Panc1 (cell line): ENCODE measurements at regions not wholly inside any gene's neighbourhood (a gene's known extent, or its start where the extent isn't known, plus 50 kb on each side); places are given as distances from the start of the nearest gene placed in this dataset.

Experiments used
- ATAC-seq: fragments of 200-7000 bp; cut with Tn5 transposase; 2 replicates; pipeline ENCODE4 v1.9.1; 2020; ENCODE audit warnings: mild to moderate bottlenecking, moderate library complexity
- BruUV-seq: library from RNA; stranded (reverse); fragments of 400-500 nt; replicated peaks from 2 replicates; lab custom pipeline; 2021; lab: Mats Ljungman, UMichigan
- CTCF ChIA-PET: fragments of 300-600 bp; sonication (Branson Sonifier 250); formaldehyde crosslinking; loops from one replicate; lab custom pipeline; 2022; ENCODE audit warnings: antibody characterized with exemption; lab: Charles Lee
- POLR2A ChIA-PET: fragments of 300-600 bp; sonication (Branson Sonifier 250); formaldehyde crosslinking; loops from one replicate; lab custom pipeline; 2022; ENCODE audit warnings: antibody characterized with exemption; lab: Charles Lee
- DNase-seq: peaks from one replicate; pipeline ENCODE4 v3.0.0-alpha.2; 2010; ENCODE audit warnings: low read depth, low spot score
- H3K27ac ChIP-seq: 2 replicates; pipeline ENCODE4 v1.5.1; 2011; ENCODE audit warnings: mild to moderate bottlenecking, low read length, inconsistent platforms
- H3K27me3 ChIP-seq: fragments of 200-500 bp; sonication (Bioruptor generic); 2 replicates; pipeline ENCODE4 v1.6.0; 2014; ENCODE audit warnings: low read length, inconsistent platforms; ENCODE audit not compliant: control insufficient read depth, insufficient read depth
- H3K36me3 ChIP-seq: fragments of 200-500 bp; sonication (Bioruptor generic); 2 replicates; pipeline ENCODE4 v1.5.1; 2014; ENCODE audit warnings: inconsistent platforms, mild to moderate bottlenecking, low read length, moderate library complexity; ENCODE audit not compliant: control insufficient read depth, insufficient read depth
- H3K4me1 ChIP-seq: 2 replicates; pipeline ENCODE4 v1.5.1; 2011; ENCODE audit warnings: inconsistent platforms, mild to moderate bottlenecking, low read length, moderate library complexity; ENCODE audit not compliant: control insufficient read depth, insufficient read depth
- H3K4me3 ChIP-seq, 2 experiments: 2 replicates each; pipeline ENCODE4 v1.5.1; 2011 to 2012; ENCODE audit warnings: low read depth in 2 of 2, low read length in 2 of 2, mild to moderate bottlenecking in 2 of 2, inconsistent platforms in 1 of 2, moderate library complexity in 1 of 2
- H3K9me3 ChIP-seq: fragments of 200-500 bp; sonication (Bioruptor generic); 2 replicates; pipeline ENCODE4 v1.5.1; 2014; ENCODE audit warnings: low read depth, mild to moderate bottlenecking, inconsistent platforms, low read length, moderate library complexity; ENCODE audit not compliant: control insufficient read depth, insufficient read depth
- CTCF ChIP-seq: fragments of 450-650 bp; IDR thresholded peaks from 2 replicates; pipeline ENCODE4 v1.5.1; 2017; ENCODE audit warnings: mild to moderate bottlenecking
- POLR2AphosphoS5 ChIP-seq: IDR thresholded peaks from 2 replicates; pipeline ENCODE4 v1.6.1; 2012; ENCODE audit warnings: mild to moderate bottlenecking, low read depth, low read length, moderate library complexity
- REST ChIP-seq, 2 experiments: IDR thresholded peaks; 2 replicates each; pipeline ENCODE4 v1.6.1; 2011 to 2012; ENCODE audit warnings: low read depth in 2 of 2, control low read depth in 1 of 2, low read length in 1 of 2, mild to moderate bottlenecking in 1 of 2, moderate library complexity in 1 of 2; ENCODE audit not compliant: insufficient read depth in 1 of 2
- SIN3A ChIP-seq: IDR thresholded peaks from 2 replicates; pipeline ENCODE4 v1.6.1; 2012; ENCODE audit warnings: low read depth, mild to moderate bottlenecking, low read length, moderate library complexity, borderline replicate concordance; ENCODE audit not compliant: insufficient read depth
- TCF7L2 ChIP-seq: IDR thresholded peaks from 2 replicates; pipeline ENCODE4 v1.6.1; 2011; ENCODE audit warnings: mild to moderate bottlenecking, low read depth, low read length, inconsistent platforms
- in situ Hi-C: cut with HindIII; loops from 2 replicates; pipeline ENCODE4 v1.10.0; 2016; ENCODE audit warnings: low sequenced_read_pairs, low pct_unique_long_range_greater_than_20kb
- intact Hi-C: fragments of 100-400 bp; cut with micrococcal nuclease; formaldehyde crosslinking; loops from one replicate; pipeline ENCODE4 v1.10.0; 2022; ENCODE audit not compliant: unreplicated experiment

- TF ChIP-seq SIN3A = no peak
- no peak for TF ChIP-seq TCF7L2
- no peak for TF ChIP-seq REST (IDR thresholded peaks at IDR 0.05; ENCODE audit: insufficient read depth in 1 of 2, low read depth in 2 of 2, low read length in 1 of 2)
- no peak for TF ChIP-seq POLR2AphosphoS5
- no peak for TF ChIP-seq CTCF
- ChIA-PET CTCF (no interaction called here), POLR2A (no interaction called here)
- no peak for ATAC-seq
- Histone ChIP-seq H3K27ac (no peak overlapping the region), H3K36me3 (no peaks in the 10 kb centered on the region), H3K9me3 (no peaks in the 10 kb centered on the region), H3K27me3 (no peaks in the 10 kb centered on the region), H3K4me1 (no peaks in the 10 kb centered on the region), H3K4me3 (no peak overlapping the region)
- no peak for DNase-seq
- intact Hi-C loops (no loop called here), in situ Hi-C loops (loop anchor here (25.0 kb wide), 1 partner anchor 312 kb away; no protein-coding TSS in a partner anchor)
- no TSS peak for BruUV-seq
These were observed 634.3 kb upstream of the PCDH20 start for GRCh38 chr13:62049992-62050391.

GRCh38 chr13:62046512-62046911 is 630.9 kb upstream of the PCDH20 start:
- ATAC-seq = no peak
- H3K4me3 ChIP-seq = no peak overlapping the region
- no peak overlapping the region for H3K27ac ChIP-seq
- no peaks in the 10 kb centered on the region for H3K9me3 ChIP-seq
- BruUV-seq = no TSS peak
- intact Hi-C loops = no loop called here
- no peaks in the 10 kb centered on the region for H3K4me1 ChIP-seq
- TF ChIP-seq POLR2AphosphoS5 (no peak), SIN3A (no peak), CTCF (no peak), REST (IDR thresholded peaks at IDR 0.05; ENCODE audit: insufficient read depth in 1 of 2, low read depth in 2 of 2, low read length in 1 of 2) (no peak), TCF7L2 (no peak)
- no peak for DNase-seq
- ChIA-PET POLR2A (no interaction called here), CTCF (no interaction called here)
- H3K36me3 ChIP-seq = no peaks in the 10 kb centered on the region
- no peaks in the 10 kb centered on the region for H3K27me3 ChIP-seq
- in situ Hi-C loops = loop anchor here (25.0 kb wide), 1 partner anchor 316 kb away; no protein-coding TSS in a partner anchor
